ENCODE measurements at regions not wholly inside any gene's neighbourhood (a gene's known extent, or its start where the extent isn't known, plus 50 kb on each side); places are given as distances from the start of the nearest gene placed in this dataset.

DNA sequence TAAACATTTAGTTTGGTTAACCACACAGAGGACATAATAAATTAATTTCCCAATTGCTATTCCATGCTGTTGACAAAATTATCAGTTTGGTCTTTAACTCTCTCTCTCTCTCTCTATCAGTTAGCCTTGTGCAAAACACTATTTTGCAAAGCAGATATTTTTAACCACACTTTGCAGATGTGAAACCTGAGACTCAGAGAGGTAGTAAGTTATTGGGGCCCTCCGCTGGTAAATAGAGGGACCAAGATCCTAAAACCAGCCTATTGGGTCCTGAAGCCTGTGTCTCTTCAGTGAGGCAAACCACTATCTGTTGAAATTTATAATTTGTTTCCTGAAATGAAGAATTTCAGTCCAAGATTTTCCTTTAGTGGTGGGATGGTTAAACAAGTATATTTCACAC is 231.0 kb downstream of the SOD2 start:
- Mint-ChIP-seq H3K9me3 (ENCODE audit: insufficient read depth) (no peaks in the 10 kb centered on the region), H3K4me3 (no peak overlapping the region), H3K27ac (no peak overlapping the region), H3K4me1 (peaks cover 16% of the 10 kb centered on the region), H3K27me3 (no peaks in the 10 kb centered on the region)
- H3K9me3 ChIP-seq (ENCODE audit: control extremely low read depth in 1 of 3, control insufficient read depth in 2 of 3, insufficient read depth in 1 of 3, low read length in 2 of 3), result no peaks in the 10 kb centered on the region
- H3K79me2 ChIP-seq (ENCODE audit: control insufficient read depth, insufficient read depth, low read length), result no peaks in the 10 kb centered on the region
- 63% methylated on average over 1 of the region's 1 CpG for WGBS (ENCODE audit: insufficient coverage)
- no peak for TF ChIP-seq EZH2 (IDR thresholded peaks at IDR 0.05; ENCODE audit: borderline replicate concordance, insufficient read depth, low read depth, low read length, poor library complexity, severe bottlenecking)
- TF ChIP-seq, protein P1, sequence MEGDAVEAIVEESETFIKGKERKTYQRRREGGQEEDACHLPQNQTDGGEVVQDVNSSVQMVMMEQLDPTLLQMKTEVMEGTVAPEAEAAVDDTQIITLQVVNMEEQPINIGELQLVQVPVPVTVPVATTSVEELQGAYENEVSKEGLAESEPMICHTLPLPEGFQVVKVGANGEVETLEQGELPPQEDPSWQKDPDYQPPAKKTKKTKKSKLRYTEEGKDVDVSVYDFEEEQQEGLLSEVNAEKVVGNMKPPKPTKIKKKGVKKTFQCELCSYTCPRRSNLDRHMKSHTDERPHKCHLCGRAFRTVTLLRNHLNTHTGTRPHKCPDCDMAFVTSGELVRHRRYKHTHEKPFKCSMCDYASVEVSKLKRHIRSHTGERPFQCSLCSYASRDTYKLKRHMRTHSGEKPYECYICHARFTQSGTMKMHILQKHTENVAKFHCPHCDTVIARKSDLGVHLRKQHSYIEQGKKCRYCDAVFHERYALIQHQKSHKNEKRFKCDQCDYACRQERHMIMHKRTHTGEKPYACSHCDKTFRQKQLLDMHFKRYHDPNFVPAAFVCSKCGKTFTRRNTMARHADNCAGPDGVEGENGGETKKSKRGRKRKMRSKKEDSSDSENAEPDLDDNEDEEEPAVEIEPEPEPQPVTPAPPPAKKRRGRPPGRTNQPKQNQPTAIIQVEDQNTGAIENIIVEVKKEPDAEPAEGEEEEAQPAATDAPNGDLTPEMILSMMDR (IDR thresholded peaks at IDR 0.05), result no peak
- no peak overlapping the region for H2AFZ ChIP-seq (ENCODE audit: insufficient read depth, low read depth, low read length, poor library complexity, severe bottlenecking)
- ChIA-PET CTCF (interaction anchor here (0.7 kb wide), 1 partner anchor 1046 kb away, joined by 3 read pairs; no protein-coding TSS in a partner anchor), POLR2A (no interaction called here)
- no peak overlapping the region for H3K9ac ChIP-seq (ENCODE audit: low read length)
- H4K20me1 ChIP-seq (ENCODE audit: control insufficient read depth, insufficient read depth, low read length, poor library complexity, severe bottlenecking), result no peaks in the 10 kb centered on the region
- no peak for ATAC-seq (ENCODE audit: low read depth)
- H3K36me3 ChIP-seq (replicated peaks in 1 of 2; ENCODE audit: control extremely low read depth in 1 of 2, control insufficient read depth in 1 of 2, extremely low read depth in 1 of 2, insufficient read depth in 2 of 2, low read length in 1 of 2), result no peaks in the 10 kb centered on the region
- peak overlapping the region; percentile 14 for H3K4me2 ChIP-seq (replicated peaks; ENCODE audit: low read depth, low read length, poor library complexity, severe bottlenecking)
- intact Hi-C loops (cut with micrococcal nuclease), result no loop called here
- H3K27me3 ChIP-seq (replicated peaks in 1 of 4; ENCODE audit: control extremely low read depth in 1 of 4, control insufficient read depth in 3 of 4, insufficient read depth in 4 of 4, low read length in 3 of 4), result no peaks in the 10 kb centered on the region
- H3K4me1 ChIP-seq (ENCODE audit: control insufficient read depth in 2 of 2, insufficient read depth in 2 of 2, low read length in 2 of 2), result peaks cover under 1 to 47% of the 10 kb centered on the region in 2 donors
- DNase-seq, result peak; percentile 34
- no peak overlapping the region for H3K4me3 ChIP-seq (ENCODE audit: control extremely low read depth in 1 of 5, extremely low read depth in 1 of 5, insufficient read depth in 1 of 5, low read depth in 2 of 5, low read length in 4 of 5)
- no peak overlapping the region for H3K27ac ChIP-seq (ENCODE audit: low read length in 2 of 2)

DNA sequence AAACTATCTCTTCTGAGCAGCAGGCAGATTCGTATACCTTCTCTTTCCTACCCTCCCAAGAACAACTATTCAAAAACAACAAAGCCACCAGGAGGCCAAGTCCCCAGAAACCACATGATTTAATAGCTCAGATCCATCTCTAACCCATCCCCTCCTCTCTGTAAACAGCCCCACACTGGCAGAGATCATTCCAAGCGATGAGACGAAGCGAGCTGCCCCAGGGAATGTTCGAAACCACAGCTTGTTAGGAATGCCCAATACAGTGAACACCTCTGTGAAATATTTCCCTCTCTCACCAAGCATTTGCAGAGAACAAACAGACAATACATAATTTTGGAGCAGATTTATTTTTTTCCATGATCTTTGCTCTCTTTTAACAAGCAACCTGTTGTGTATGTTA is 231.8 kb downstream of the SOD2 start:
- ChIA-PET POLR2A (no interaction called here), CTCF (no interaction called here)
- Histone ChIP-seq H4K20me1 (ENCODE audit: control insufficient read depth, insufficient read depth, low read length, poor library complexity, severe bottlenecking) (no peaks in the 10 kb centered on the region), H3K79me2 (ENCODE audit: control insufficient read depth, insufficient read depth, low read length) (no peaks in the 10 kb centered on the region), H3K27ac (ENCODE audit: low read length in 2 of 2) (no peak overlapping the region), H3K4me2 (replicated peaks; ENCODE audit: low read depth, low read length, poor library complexity, severe bottlenecking) (no peak overlapping the region), H3K27me3 (replicated peaks in 1 of 4; ENCODE audit: control extremely low read depth in 1 of 4, control insufficient read depth in 3 of 4, insufficient read depth in 4 of 4, low read length in 3 of 4) (no peaks in the 10 kb centered on the region), H3K9me3 (ENCODE audit: control extremely low read depth in 1 of 3, control insufficient read depth in 2 of 3, insufficient read depth in 1 of 3, low read length in 2 of 3) (no peaks in the 10 kb centered on the region), H2AFZ (ENCODE audit: insufficient read depth, low read depth, low read length, poor library complexity, severe bottlenecking) (no peak overlapping the region), H3K4me3 (ENCODE audit: control extremely low read depth in 1 of 5, extremely low read depth in 1 of 5, insufficient read depth in 1 of 5, low read depth in 2 of 5, low read length in 4 of 5) (no peak overlapping the region), H3K36me3 (replicated peaks in 1 of 2; ENCODE audit: control extremely low read depth in 1 of 2, control insufficient read depth in 1 of 2, extremely low read depth in 1 of 2, insufficient read depth in 2 of 2, low read length in 1 of 2) (no peaks in the 10 kb centered on the region), H3K4me1 (ENCODE audit: control insufficient read depth in 2 of 2, insufficient read depth in 2 of 2, low read length in 2 of 2) (peaks cover 0 to 41% of the 10 kb centered on the region in 2 donors), H3K9ac (ENCODE audit: low read length) (no peak overlapping the region)
- Mint-ChIP-seq H3K4me1 (peaks cover 14% of the 10 kb centered on the region), H3K27ac (no peak overlapping the region), H3K9me3 (ENCODE audit: insufficient read depth) (no peaks in the 10 kb centered on the region), H3K27me3 (no peaks in the 10 kb centered on the region), H3K4me3 (no peak overlapping the region)
- intact Hi-C loops (cut with micrococcal nuclease), result no loop called here
- WGBS (ENCODE audit: insufficient coverage), result 83% methylated on average over 5 of the region's 5 CpGs
- ATAC-seq (ENCODE audit: low read depth), result no peak
- DNase-seq, result no peak
- TF ChIP-seq, protein P1 (IDR thresholded peaks at IDR 0.05), result no peak
- no peak for TF ChIP-seq EZH2 (IDR thresholded peaks at IDR 0.05; ENCODE audit: borderline replicate concordance, insufficient read depth, low read depth, low read length, poor library complexity, severe bottlenecking)

All from B cell (primary cell).